CD4-positive, alpha-beta T cell (primary cell): ENCODE measurements at regions not wholly inside any gene's neighbourhood (a gene's known extent, or its start where the extent isn't known, plus 50 kb on each side); places are given as distances from the start of the nearest gene placed in this dataset.

Experiments used
- ATAC-seq: fragments of 200-7000 bp; cut with Tn5 transposase; one replicate; pipeline ENCODE4 v1.10.0; 2022; ENCODE audit warnings: mild to moderate bottlenecking; ENCODE audit not compliant: poor library complexity
- CTCF ChIA-PET: fragments of 350-600 bp; sonication (Branson Sonifier 250); formaldehyde crosslinking; loops from one replicate; lab custom pipeline; 2021; ENCODE audit warnings: antibody characterized with exemption, inconsistent platforms; lab: Charles Lee
- POLR2A ChIA-PET: fragments of 350-600 bp; sonication (Branson Sonifier 250); formaldehyde crosslinking; loops from one replicate; lab custom pipeline; 2021; ENCODE audit warnings: antibody characterized with exemption, inconsistent platforms; lab: Charles Lee
- DNase-seq, 14 experiments: peaks; one replicate each; pipeline ENCODE4 v3.0.0-alpha.2; 2013 to 2020; ENCODE audit warnings: mixed read lengths in 2 of 14
- H3K27ac ChIP-seq, 2 donors: one replicate each; pipeline versions ENCODE4 v1.5.1 to v1.7.0; 2013; ENCODE audit warnings: low read length in 2 of 2, low read depth in 1 of 2, mild to moderate bottlenecking in 1 of 2
- H3K27me3 ChIP-seq, 2 experiments: 1 replicate in 1 of 2; 2 replicates in 1 of 2; pipeline versions ENCODE4 v1.6.1 to v1.7.0; 2013; ENCODE audit warnings: low read length in 2 of 2, control low read depth in 1 of 2, mild to moderate bottlenecking in 1 of 2, moderate library complexity in 1 of 2; ENCODE audit not compliant: insufficient read depth in 2 of 2, control insufficient read depth in 1 of 2
- H3K36me3 ChIP-seq: one replicate; pipeline ENCODE4 v1.6.1; 2013; ENCODE audit warnings: low read length, control low read depth; ENCODE audit not compliant: insufficient read depth
- H3K4me1 ChIP-seq: one replicate; pipeline ENCODE4 v1.6.1; 2013; ENCODE audit warnings: low read length, control low read depth; ENCODE audit not compliant: insufficient read depth
- H3K4me3 ChIP-seq: one replicate; pipeline ENCODE4 v1.5.1; 2013; ENCODE audit warnings: mild to moderate bottlenecking, low read length, moderate library complexity
- H3K9me3 ChIP-seq, 2 experiments: 1 replicate in 1 of 2; 2 replicates in 1 of 2; pipeline versions ENCODE4 v1.6.1 to v1.7.0; 2013; ENCODE audit warnings: low read length in 2 of 2, mild to moderate bottlenecking in 2 of 2, control low read depth in 1 of 2, moderate library complexity in 1 of 2; ENCODE audit not compliant: control insufficient read depth in 1 of 2, insufficient read depth in 1 of 2
- H3K27ac Mint-ChIP-seq: one replicate; pipeline ENCODE4 v1.8.0; 2020; ENCODE audit warnings: mixed read lengths
- H3K27me3 Mint-ChIP-seq: one replicate; pipeline ENCODE4 v1.8.0; 2021; ENCODE audit warnings: mixed read lengths
- H3K36me3 Mint-ChIP-seq: one replicate; pipeline ENCODE4 v1.8.0; 2021; ENCODE audit warnings: low read depth, mixed read lengths
- H3K4me1 Mint-ChIP-seq: one replicate; pipeline ENCODE4 v1.8.0; 2021; ENCODE audit warnings: low read depth, mixed read lengths
- H3K4me3 Mint-ChIP-seq: one replicate; pipeline ENCODE4 v1.8.0; 2020; ENCODE audit warnings: mild to moderate bottlenecking, mixed read lengths
- H3K9me3 Mint-ChIP-seq: one replicate; pipeline ENCODE4 v1.8.0; 2020; ENCODE audit warnings: mixed read lengths
- intact Hi-C, 2 experiments: fragments of 100-400 bp; cut with DNase I in 1 of 2; cut with micrococcal nuclease in 1 of 2; formaldehyde crosslinking; loops; one replicate each; pipeline versions ENCODE4 v1.15.1 to v1.9.0; 2023 to 2025; cut with DNase I, micrococcal nuclease
- TF ChIP-seq, protein P1 (sequence below): fragments of 200-600 bp; IDR thresholded peaks from one replicate; pipeline ENCODE4 v1.8.0; 2022; ENCODE audit warnings: antibody characterized with exemption, mild to moderate bottlenecking

GRCh38 chr21:16028941-16029464 lies 299.2 kb downstream of the USP25 start:
- intact Hi-C loops = no loop called here
- Histone ChIP-seq H3K4me1 (no peaks in the 10 kb centered on the region), H3K27ac (no peak overlapping the region), H3K27me3 (no peaks in the 10 kb centered on the region), H3K9me3 (no peaks in the 10 kb centered on the region), H3K4me3 (no peak overlapping the region), H3K36me3 (no peaks in the 10 kb centered on the region)
- no peak for DNase-seq
- Mint-ChIP-seq H3K9me3 (no peaks in the 10 kb centered on the region), H3K27ac (no peak overlapping the region), H3K4me1 (no peaks in the 10 kb centered on the region), H3K4me3 (no peak overlapping the region), H3K27me3 (no peaks in the 10 kb centered on the region), H3K36me3 (no peaks in the 10 kb centered on the region)
- ChIA-PET POLR2A (no interaction called here), CTCF (no interaction called here)
- TF ChIP-seq, protein P1, sequence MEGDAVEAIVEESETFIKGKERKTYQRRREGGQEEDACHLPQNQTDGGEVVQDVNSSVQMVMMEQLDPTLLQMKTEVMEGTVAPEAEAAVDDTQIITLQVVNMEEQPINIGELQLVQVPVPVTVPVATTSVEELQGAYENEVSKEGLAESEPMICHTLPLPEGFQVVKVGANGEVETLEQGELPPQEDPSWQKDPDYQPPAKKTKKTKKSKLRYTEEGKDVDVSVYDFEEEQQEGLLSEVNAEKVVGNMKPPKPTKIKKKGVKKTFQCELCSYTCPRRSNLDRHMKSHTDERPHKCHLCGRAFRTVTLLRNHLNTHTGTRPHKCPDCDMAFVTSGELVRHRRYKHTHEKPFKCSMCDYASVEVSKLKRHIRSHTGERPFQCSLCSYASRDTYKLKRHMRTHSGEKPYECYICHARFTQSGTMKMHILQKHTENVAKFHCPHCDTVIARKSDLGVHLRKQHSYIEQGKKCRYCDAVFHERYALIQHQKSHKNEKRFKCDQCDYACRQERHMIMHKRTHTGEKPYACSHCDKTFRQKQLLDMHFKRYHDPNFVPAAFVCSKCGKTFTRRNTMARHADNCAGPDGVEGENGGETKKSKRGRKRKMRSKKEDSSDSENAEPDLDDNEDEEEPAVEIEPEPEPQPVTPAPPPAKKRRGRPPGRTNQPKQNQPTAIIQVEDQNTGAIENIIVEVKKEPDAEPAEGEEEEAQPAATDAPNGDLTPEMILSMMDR = no peak
- no peak for ATAC-seq

- no peak overlapping the region for H3K27ac Mint-ChIP-seq
- intact Hi-C loops = no loop called here
- CTCF ChIA-PET = no interaction called here
- Histone ChIP-seq H3K9me3 (no peaks in the 10 kb centered on the region), H3K4me3 (no peak overlapping the region), H3K27me3 (no peaks in the 10 kb centered on the region), H3K4me1 (no peaks in the 10 kb centered on the region), H3K36me3 (no peaks in the 10 kb centered on the region), H3K27ac (no peak overlapping the region)
- no peak for DNase-seq
- no peaks in the 10 kb centered on the region for H3K9me3 Mint-ChIP-seq
- H3K4me1 Mint-ChIP-seq = no peaks in the 10 kb centered on the region
- TF ChIP-seq, protein P1 = no peak
- POLR2A ChIA-PET = no interaction called here
- no peaks in the 10 kb centered on the region for H3K36me3 Mint-ChIP-seq
- no peak overlapping the region for H3K4me3 Mint-ChIP-seq
- no peak for ATAC-seq
- no peaks in the 10 kb centered on the region for H3K27me3 Mint-ChIP-seq
These were observed 303.4 kb downstream of the USP25 start for GRCh38 chr21:16033193-16033592.

DNA sequence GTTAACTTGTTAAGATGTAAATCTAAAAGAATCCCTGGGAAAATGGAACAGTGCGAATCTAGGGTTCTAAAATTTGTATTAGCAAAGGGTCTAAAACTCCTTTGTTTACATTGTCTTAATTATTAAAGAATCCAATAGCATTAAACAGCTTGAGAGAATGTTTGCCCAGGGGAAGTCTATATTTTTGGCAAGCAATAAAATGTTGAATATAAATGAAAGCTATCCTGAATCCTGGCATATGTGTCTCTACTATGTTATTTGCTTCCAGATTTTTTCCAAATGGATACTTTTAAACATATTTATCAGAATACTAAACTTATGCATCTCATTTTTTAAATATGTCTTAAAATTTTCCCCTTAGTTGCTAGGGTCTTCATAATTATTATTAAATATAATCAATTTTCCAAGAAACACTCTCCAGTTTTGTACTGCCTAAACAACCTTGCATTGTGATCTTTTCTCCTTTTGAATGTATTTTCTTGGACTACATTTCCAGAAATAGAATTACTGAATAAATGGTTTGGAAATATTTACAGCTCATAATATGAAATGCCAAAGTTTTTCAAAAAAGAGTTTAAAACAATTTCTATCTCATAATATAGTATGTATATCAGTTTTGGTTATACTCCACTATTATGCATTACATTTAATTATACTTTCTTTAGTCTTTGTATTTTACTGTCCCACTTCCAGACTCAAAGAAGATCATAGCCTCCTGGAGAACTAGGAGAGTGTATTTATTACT lies 304.8 kb downstream of the USP25 start:
- DNase-seq (no peak), ATAC-seq (no peak)
- Mint-ChIP-seq H3K36me3 (no peaks in the 10 kb centered on the region), H3K4me1 (no peaks in the 10 kb centered on the region), H3K9me3 (no peaks in the 10 kb centered on the region), H3K27me3 (no peaks in the 10 kb centered on the region), H3K27ac (no peak overlapping the region), H3K4me3 (no peak overlapping the region)
- H3K4me1 ChIP-seq = no peaks in the 10 kb centered on the region
- CTCF ChIA-PET = no interaction called here
- POLR2A ChIA-PET = no interaction called here
- no peaks in the 10 kb centered on the region for H3K36me3 ChIP-seq
- no peak overlapping the region for H3K27ac ChIP-seq
- TF ChIP-seq, protein P1 = no peak
- intact Hi-C loops = no loop called here
- no peaks in the 10 kb centered on the region for H3K9me3 ChIP-seq
- no peak overlapping the region for H3K4me3 ChIP-seq
- H3K27me3 ChIP-seq = no peaks in the 10 kb centered on the region
